Spleen (tissue), 7 donors: ENCODE measurements at regions not wholly inside any gene's neighbourhood (a gene's known extent, or its start where the extent isn't known, plus 50 kb on each side); places are given as distances from the start of the nearest gene placed in this dataset.

ENCODE experiments used
- POLR2AphosphoS5 ChIP-seq, 3 donors: sonication (generic); formaldehyde crosslinking; IDR thresholded peaks; one replicate each; pipeline ENCODE4 v1.5.1; 2017; ENCODE audit warnings: antibody characterized with exemption in 3 of 3
- TF ChIP-seq, protein P1 (sequence below), 11 experiments: fragments of 200-600 bp in 7 of 11; fragments of 450-650 bp in 4 of 11; sonication (generic) in 4 of 11; IDR thresholded peaks in 8 of 11; conservative IDR thresholded peaks in 3 of 11; 1 replicate in 7 of 11; 2 replicates in 4 of 11; pipeline versions ENCODE4 v1.4.0 to v1.8.0; 2016 to 2021; ENCODE audit warnings: antibody characterized with exemption in 11 of 11, inconsistent platforms in 4 of 11, mild to moderate bottlenecking in 1 of 11
- donor health status: DM: no; HTN: no; CAD: no; lungs with moderate emphysema.
- donor health status: DM: no; HTN: no; CAD: no.
- donor health status: DM: no; HTN: no; CAD: no.

- no peak for TF ChIP-seq POLR2AphosphoS5 (IDR thresholded peaks at IDR 0.05)
- TF ChIP-seq, protein P1, sequence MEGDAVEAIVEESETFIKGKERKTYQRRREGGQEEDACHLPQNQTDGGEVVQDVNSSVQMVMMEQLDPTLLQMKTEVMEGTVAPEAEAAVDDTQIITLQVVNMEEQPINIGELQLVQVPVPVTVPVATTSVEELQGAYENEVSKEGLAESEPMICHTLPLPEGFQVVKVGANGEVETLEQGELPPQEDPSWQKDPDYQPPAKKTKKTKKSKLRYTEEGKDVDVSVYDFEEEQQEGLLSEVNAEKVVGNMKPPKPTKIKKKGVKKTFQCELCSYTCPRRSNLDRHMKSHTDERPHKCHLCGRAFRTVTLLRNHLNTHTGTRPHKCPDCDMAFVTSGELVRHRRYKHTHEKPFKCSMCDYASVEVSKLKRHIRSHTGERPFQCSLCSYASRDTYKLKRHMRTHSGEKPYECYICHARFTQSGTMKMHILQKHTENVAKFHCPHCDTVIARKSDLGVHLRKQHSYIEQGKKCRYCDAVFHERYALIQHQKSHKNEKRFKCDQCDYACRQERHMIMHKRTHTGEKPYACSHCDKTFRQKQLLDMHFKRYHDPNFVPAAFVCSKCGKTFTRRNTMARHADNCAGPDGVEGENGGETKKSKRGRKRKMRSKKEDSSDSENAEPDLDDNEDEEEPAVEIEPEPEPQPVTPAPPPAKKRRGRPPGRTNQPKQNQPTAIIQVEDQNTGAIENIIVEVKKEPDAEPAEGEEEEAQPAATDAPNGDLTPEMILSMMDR (IDR thresholded peaks at IDR 0.05 in 8 of 11, conservative IDR thresholded peaks at IDR 0.05 in 3 of 11), result no peak
Measured at GRCh38 chrX:98111684-98112083, 1228.0 kb downstream of the RPA4 start.
